Stimulated activated CD8-positive, alpha-beta memory T cell treated with anti-CD3 and anti-CD28 coated beads, Interleukin-12 subunit alpha, Interleukin-12 subunit beta, amount 100 ng/mL, for 1 hour (primary cell): ENCODE measurements at regions not wholly inside any gene's neighbourhood (a gene's known extent, or its start where the extent isn't known, plus 50 kb on each side); places are given as distances from the start of the nearest gene placed in this dataset.

Source experiments
- DNase-seq: peaks from one replicate; pipeline ENCODE4 v3.0.0-alpha.2; 2020; ENCODE audit warnings: low read depth

DNA sequence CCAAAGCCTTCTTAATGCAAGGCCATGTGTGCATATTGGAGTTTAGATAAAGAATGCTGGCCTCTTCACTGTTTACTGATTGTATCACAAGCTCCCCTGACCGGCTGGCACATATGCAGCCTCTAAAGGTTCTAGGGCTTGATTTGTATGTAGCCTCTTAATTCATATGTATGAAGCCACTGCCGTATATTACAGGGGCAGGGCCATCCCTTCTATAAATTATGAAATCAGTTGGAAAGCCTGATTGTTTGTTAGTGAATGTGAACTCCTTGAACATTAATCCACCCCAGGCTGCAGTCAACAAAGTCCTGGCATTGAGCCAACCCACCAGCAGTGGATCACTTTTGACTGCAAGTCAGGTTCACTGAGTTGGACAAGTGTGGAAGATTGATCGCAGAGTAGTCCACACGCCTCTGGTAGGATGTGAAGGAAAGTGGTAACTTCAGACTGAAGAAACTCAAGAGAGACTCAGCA, 61.6 kb upstream of the PARD3B start:
- no peak for DNase-seq

- no peak for DNase-seq
These were observed 59.0 kb upstream of the PARD3B start for GRCh38 chr2:204486321-204486720.

GRCh38 chr2:204486805-204487204, 58.5 kb upstream of the PARD3B start:
- no peak for DNase-seq

DNA sequence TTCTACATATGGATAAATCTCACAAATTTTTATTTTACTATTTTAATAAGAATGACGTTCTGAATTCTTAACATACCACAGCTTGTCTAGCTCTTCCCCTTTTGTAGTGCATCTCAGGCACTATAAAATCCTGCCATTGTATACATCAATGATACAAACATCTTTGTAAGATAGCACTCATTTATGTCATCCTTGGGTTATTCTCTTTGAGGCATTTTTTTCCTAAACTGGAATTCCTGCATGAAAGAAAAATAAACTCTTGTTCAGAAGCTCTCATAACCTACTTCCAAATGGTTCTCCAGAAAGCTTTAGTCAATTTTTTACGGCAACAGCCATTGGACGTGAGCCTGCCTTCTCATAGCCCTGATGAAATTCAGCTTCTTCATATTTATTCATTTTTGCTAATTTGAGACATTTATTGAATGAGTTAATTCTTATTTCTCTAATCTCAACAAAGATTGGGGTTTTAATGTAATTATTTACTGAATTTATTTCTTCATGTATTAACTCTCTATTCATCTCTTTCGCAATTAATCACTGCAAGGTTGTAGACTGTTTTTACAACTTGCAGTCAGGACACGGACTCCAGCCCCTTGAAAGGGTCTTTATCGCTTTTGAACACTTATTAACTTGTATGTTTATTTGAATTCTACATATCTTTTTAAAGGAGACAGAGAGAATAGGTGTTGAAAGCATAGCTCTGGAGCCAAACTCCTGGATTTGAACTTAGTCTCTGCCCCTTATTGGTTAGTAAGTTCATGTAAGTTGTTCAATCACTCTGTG, 57.6 kb upstream of the PARD3B start:
- no peak for DNase-seq

DNA sequence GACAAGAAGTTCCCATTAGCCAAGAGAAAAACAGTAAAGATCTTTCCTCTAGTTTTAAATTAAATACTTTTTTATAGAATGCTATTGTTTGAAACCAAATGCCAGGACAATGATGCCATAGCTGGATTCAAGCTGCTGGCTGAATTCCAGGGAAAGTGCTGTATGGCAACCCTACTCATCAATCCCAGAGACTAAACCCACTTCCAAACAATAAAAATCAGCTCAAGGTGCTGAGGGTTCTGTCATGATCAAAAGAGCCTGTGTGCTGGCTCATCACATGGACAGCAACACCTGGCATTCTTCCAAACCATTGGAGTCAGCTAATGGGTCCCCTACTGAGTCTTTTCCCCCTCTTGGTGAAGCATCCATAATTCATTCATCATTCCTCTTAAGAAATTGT, 53.7 kb upstream of the PARD3B start:
- no peak for DNase-seq

GRCh38 chr2:204492417-204492816, 52.9 kb upstream of the PARD3B start:
- DNase-seq, result no peak

DNA sequence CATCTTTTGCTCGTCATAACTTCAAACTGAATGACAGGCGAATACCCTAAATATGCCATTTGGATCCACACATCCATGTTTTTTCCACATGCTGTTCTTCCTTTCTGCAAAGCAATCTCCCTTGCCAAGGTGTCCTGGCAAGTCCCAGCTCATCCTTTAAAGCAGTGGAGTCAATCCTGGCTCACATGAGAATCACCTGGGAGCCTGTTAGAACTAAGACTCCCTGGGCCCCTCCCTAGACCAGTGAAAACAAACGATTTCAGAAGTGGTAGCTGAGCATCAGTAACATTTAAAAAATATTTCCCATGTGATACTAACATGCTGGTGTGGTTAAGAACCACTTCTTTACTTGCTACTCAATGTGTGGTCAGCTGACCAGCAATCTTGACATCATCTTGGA, 50.6 kb upstream of the PARD3B start:
- no peak for DNase-seq

GRCh38 chr2:204495381-204495780, 49.9 kb upstream of the PARD3B start:
- no peak for DNase-seq
